OCI-LY1 (cell line): ENCODE measurements at regions not wholly inside any gene's neighbourhood (a gene's known extent, or its start where the extent isn't known, plus 50 kb on each side); places are given as distances from the start of the nearest gene placed in this dataset.

Experiments
- H2AFZ ChIP-seq: fragments of 200-600 bp; sonication (generic), shearing (Covaris generic); 2 replicates; pipeline ENCODE4 v1.6.0; 2014; ENCODE audit warnings: antibody characterized with exemption, mild to moderate bottlenecking, low read length
- H3F3A ChIP-seq: fragments of 200-600 bp; sonication (generic), shearing (Covaris generic); 2 replicates; pipeline ENCODE4 v1.6.0; 2014; ENCODE audit warnings: mild to moderate bottlenecking, antibody characterized with exemption, low read length, moderate library complexity; ENCODE audit not compliant: insufficient read depth
- H3K27ac ChIP-seq: fragments of 200-600 bp; sonication (generic); 2 replicates; pipeline ENCODE4 v1.5.1; 2014; ENCODE audit warnings: low read length, mixed run types, mild to moderate bottlenecking, low read depth; ENCODE audit not compliant: poor library complexity, severe bottlenecking
- H3K27me3 ChIP-seq: fragments of 200-600 bp; sonication (generic); 2 replicates; pipeline ENCODE4 v1.6.0; 2014; ENCODE audit warnings: antibody characterized with exemption, mild to moderate bottlenecking, low read length, moderate library complexity; ENCODE audit not compliant: insufficient read depth
- H3K36me3 ChIP-seq: fragments of 200-600 bp; sonication (generic); 2 replicates; pipeline ENCODE4 v1.6.1; 2014; ENCODE audit warnings: mild to moderate bottlenecking, antibody characterized with exemption, low read length, moderate library complexity, mixed read lengths; ENCODE audit not compliant: insufficient read depth
- H3K4me1 ChIP-seq: fragments of 200-600 bp; sonication (generic); 2 replicates; pipeline ENCODE4 v1.5.1; 2014; ENCODE audit warnings: mild to moderate bottlenecking, low read length, moderate library complexity; ENCODE audit not compliant: insufficient read depth, severe bottlenecking
- H3K4me2 ChIP-seq: fragments of 200-600 bp; sonication (generic), shearing (Covaris generic); 2 replicates; pipeline ENCODE4 v1.6.1; 2014; ENCODE audit warnings: low read length
- H3K4me3 ChIP-seq: fragments of 200-600 bp; sonication (generic); 2 replicates; pipeline ENCODE4 v1.5.1; 2014; ENCODE audit warnings: low read length, low read depth, mild to moderate bottlenecking, mixed read lengths; ENCODE audit not compliant: poor library complexity, severe bottlenecking
- H3K79me2 ChIP-seq: fragments of 200-600 bp; shearing (Covaris generic); 2 replicates; pipeline ENCODE4 v1.6.1; 2016; ENCODE audit warnings: mixed run types, low read length, mixed read lengths; ENCODE audit not compliant: insufficient read depth
- H3K9ac ChIP-seq: fragments of 200-600 bp; sonication (generic), shearing (Covaris generic); 2 replicates; pipeline ENCODE4 v1.6.1; 2014; ENCODE audit warnings: mild to moderate bottlenecking, low read length, mixed read lengths
- H3K9me2 ChIP-seq: fragments of 200-600 bp; sonication (generic), shearing (Covaris generic); 2 replicates; pipeline ENCODE4 v1.6.1; 2014; ENCODE audit warnings: low read depth, mild to moderate bottlenecking, low read length, mixed read lengths
- H3K9me3 ChIP-seq: fragments of 200-600 bp; shearing (Covaris generic); 2 replicates; pipeline ENCODE4 v1.6.1; 2014; ENCODE audit warnings: low read length, mixed read lengths
- H4K20me1 ChIP-seq: fragments of 200-600 bp; sonication (generic), shearing (Covaris generic); 2 replicates; pipeline ENCODE4 v1.6.0; 2016; ENCODE audit warnings: mild to moderate bottlenecking, low read length; ENCODE audit not compliant: insufficient read depth
- CTCF ChIP-seq: fragments of 200-600 bp; sonication (generic), shearing (Covaris generic); IDR thresholded peaks from 2 replicates; pipeline ENCODE4 v1.5.1; 2017; ENCODE audit warnings: mild to moderate bottlenecking, antibody characterized with exemption, low read length, moderate library complexity, mixed read lengths
- EZH2 ChIP-seq: fragments of 200-600 bp; sonication (generic), shearing (Covaris generic); IDR thresholded peaks from 2 replicates; pipeline ENCODE4 v1.8.0; 2017; ENCODE audit warnings: borderline replicate concordance, mixed run types, mild to moderate bottlenecking, antibody characterized with exemption, low read length, moderate library complexity, mixed read lengths

- Histone ChIP-seq H3K9ac (no peak overlapping the region), H3K27me3 (no peaks in the 10 kb centered on the region), H2AFZ (no peak overlapping the region)
Observed at GRCh38 chr11:70660889-70661197, 262.5 kb downstream of the CTTN start.

GRCh38 chr11:70661761-70662501, 263.6 kb downstream of the CTTN start:
- Histone ChIP-seq H2AFZ (no peak overlapping the region), H3K4me3 (no peak overlapping the region), H3K9ac (no peak overlapping the region)

More at GRCh38 chr11:70660889-70661197, 262.5 kb downstream of the CTTN start:
- Histone ChIP-seq H3K27ac (no peak overlapping the region), H3K4me2 (no peak overlapping the region), H3F3A (no peaks in the 10 kb centered on the region), H3K9me3 (no peaks in the 10 kb centered on the region), H3K4me3 (no peak overlapping the region), H3K4me1 (no peaks in the 10 kb centered on the region), H3K36me3 (no peaks in the 10 kb centered on the region), H4K20me1 (no peaks in the 10 kb centered on the region), H3K9me2 (no peaks in the 10 kb centered on the region), H3K79me2 (no peaks in the 10 kb centered on the region)
- TF ChIP-seq EZH2 (no peak), CTCF (no peak)

GRCh38 chr11:70662691-70663098, 264.4 kb downstream of the CTTN start:
- H3K36me3 ChIP-seq = no peaks in the 10 kb centered on the region
- TF ChIP-seq EZH2 (no peak), CTCF (no peak)
- no peaks in the 10 kb centered on the region for H3K4me1 ChIP-seq
- no peaks in the 10 kb centered on the region for H4K20me1 ChIP-seq
- no peaks in the 10 kb centered on the region for H3F3A ChIP-seq
- H3K27ac ChIP-seq = no peak overlapping the region
- H3K9ac ChIP-seq = no peak overlapping the region
- no peak overlapping the region for H3K4me2 ChIP-seq
- no peaks in the 10 kb centered on the region for H3K79me2 ChIP-seq
- H3K4me3 ChIP-seq = no peak overlapping the region
- H3K9me3 ChIP-seq = no peaks in the 10 kb centered on the region
- no peaks in the 10 kb centered on the region for H3K27me3 ChIP-seq
- H2AFZ ChIP-seq = no peak overlapping the region
- no peaks in the 10 kb centered on the region for H3K9me2 ChIP-seq

More at GRCh38 chr11:70661761-70662501, 263.6 kb downstream of the CTTN start:
- no peaks in the 10 kb centered on the region for H3K4me1 ChIP-seq
- no peaks in the 10 kb centered on the region for H3K9me3 ChIP-seq
- no peaks in the 10 kb centered on the region for H3F3A ChIP-seq
- no peak overlapping the region for H3K27ac ChIP-seq
- H3K79me2 ChIP-seq = no peaks in the 10 kb centered on the region
- H3K9me2 ChIP-seq = no peaks in the 10 kb centered on the region
- no peak overlapping the region for H3K4me2 ChIP-seq
- no peaks in the 10 kb centered on the region for H4K20me1 ChIP-seq
- no peaks in the 10 kb centered on the region for H3K27me3 ChIP-seq
- H3K36me3 ChIP-seq = no peaks in the 10 kb centered on the region
- no peak for TF ChIP-seq CTCF
- no peak for TF ChIP-seq EZH2
